ENCODE measurements at regions not wholly inside any gene's neighbourhood (a gene's known extent, or its start where the extent isn't known, plus 50 kb on each side); places are given as distances from the start of the nearest gene placed in this dataset.

DNA sequence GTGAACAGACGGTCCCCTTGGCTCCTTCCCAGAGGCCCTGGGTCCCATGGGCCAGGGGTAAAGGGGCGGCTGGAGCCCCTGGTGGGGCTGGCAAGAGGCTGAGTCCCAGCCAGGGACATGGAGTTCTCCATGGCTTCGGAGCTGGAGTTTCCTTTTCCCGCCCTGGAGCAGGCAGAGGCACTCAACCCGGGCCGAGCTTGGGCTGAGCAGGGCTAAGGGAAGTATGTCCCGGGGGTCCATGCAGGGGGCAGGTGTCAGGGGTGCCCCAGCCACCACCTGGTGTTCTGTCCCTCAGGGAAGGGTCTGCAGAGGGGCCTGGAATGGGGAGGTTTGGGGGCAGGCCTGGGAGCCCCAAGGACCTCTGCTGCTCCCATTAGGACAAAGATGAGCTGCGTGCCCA lies 54.0 kb upstream of the TPM4 start:
- H3K9me3 ChIP-seq (ENCODE audit: control insufficient read depth in 4 of 4, insufficient read depth in 3 of 4, low read length in 3 of 4), result no peaks in the 10 kb centered on the region
- ATAC-seq (ENCODE audit: insufficient read depth, low FRiP score) (no peak), DNase-seq (no peak)
- no peak overlapping the region for H3K4me3 ChIP-seq
- TF ChIP-seq, protein P1, sequence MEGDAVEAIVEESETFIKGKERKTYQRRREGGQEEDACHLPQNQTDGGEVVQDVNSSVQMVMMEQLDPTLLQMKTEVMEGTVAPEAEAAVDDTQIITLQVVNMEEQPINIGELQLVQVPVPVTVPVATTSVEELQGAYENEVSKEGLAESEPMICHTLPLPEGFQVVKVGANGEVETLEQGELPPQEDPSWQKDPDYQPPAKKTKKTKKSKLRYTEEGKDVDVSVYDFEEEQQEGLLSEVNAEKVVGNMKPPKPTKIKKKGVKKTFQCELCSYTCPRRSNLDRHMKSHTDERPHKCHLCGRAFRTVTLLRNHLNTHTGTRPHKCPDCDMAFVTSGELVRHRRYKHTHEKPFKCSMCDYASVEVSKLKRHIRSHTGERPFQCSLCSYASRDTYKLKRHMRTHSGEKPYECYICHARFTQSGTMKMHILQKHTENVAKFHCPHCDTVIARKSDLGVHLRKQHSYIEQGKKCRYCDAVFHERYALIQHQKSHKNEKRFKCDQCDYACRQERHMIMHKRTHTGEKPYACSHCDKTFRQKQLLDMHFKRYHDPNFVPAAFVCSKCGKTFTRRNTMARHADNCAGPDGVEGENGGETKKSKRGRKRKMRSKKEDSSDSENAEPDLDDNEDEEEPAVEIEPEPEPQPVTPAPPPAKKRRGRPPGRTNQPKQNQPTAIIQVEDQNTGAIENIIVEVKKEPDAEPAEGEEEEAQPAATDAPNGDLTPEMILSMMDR (IDR thresholded peaks at IDR 0.05; ENCODE audit: control extremely low read depth, extremely low read depth), result no peak
- no peak overlapping the region for H3K9ac ChIP-seq (ENCODE audit: insufficient read depth in 1 of 2, low read length in 2 of 2)
- WGBS, 2 donors, result 70 to 71% methylated on average over 8 of the region's 8 CpGs
- H3K4me1 ChIP-seq (ENCODE audit: control insufficient read depth in 5 of 5, insufficient read depth in 5 of 5, low read length in 5 of 5), result no peaks in the 10 kb centered on the region
- H3K27ac ChIP-seq (ENCODE audit: low read depth in 1 of 2, low read length in 1 of 2), result no peak overlapping the region
- no peaks in the 10 kb centered on the region for H3K36me3 ChIP-seq (ENCODE audit: control insufficient read depth in 4 of 4, insufficient read depth in 4 of 4, low read length in 4 of 4)
- H3K27me3 ChIP-seq (ENCODE audit: control insufficient read depth in 3 of 3, insufficient read depth in 3 of 3, low read length in 2 of 3), result no peaks in the 10 kb centered on the region

DNA sequence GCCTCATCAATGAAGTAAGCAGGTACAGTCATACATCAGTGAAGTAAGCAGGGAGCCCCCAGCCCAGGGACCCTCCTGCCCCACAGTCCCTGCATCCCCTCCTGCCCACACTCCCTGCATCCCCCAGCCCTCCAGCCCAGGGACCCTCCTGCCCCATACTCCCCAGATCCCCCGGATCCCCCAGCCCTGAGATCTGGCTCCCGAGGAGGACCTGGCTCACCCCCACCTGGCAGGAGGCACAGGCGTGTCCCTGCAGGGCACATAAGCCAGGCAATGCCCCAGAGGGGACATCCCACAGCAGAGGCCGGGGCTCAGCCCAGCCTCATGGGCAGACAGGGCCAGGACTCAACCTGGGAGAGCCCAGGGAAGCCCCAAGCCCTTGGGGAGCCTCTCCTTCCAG lies 53.6 kb upstream of the TPM4 start:
- Histone ChIP-seq H3K9me3 (ENCODE audit: control insufficient read depth in 4 of 4, insufficient read depth in 3 of 4, low read length in 3 of 4) (no peaks in the 10 kb centered on the region), H3K4me3 (no peak overlapping the region), H3K27ac (ENCODE audit: low read depth in 1 of 2, low read length in 1 of 2) (no peak overlapping the region), H3K36me3 (ENCODE audit: control insufficient read depth in 4 of 4, insufficient read depth in 4 of 4, low read length in 4 of 4) (no peaks in the 10 kb centered on the region), H3K4me1 (ENCODE audit: control insufficient read depth in 5 of 5, insufficient read depth in 5 of 5, low read length in 5 of 5) (no peaks in the 10 kb centered on the region), H3K27me3 (ENCODE audit: control insufficient read depth in 3 of 3, insufficient read depth in 3 of 3, low read length in 2 of 3) (no peaks in the 10 kb centered on the region), H3K9ac (ENCODE audit: insufficient read depth in 1 of 2, low read length in 2 of 2) (no peak overlapping the region)
- DNase-seq (peak in 1 of 3 donors; percentile 6), ATAC-seq (ENCODE audit: insufficient read depth, low FRiP score) (no peak)
- 73 to 82% methylated on average over 4 of the region's 4 CpGs for WGBS, 2 donors
- TF ChIP-seq, protein P1 (IDR thresholded peaks at IDR 0.05; ENCODE audit: control extremely low read depth, extremely low read depth), result no peak

DNA sequence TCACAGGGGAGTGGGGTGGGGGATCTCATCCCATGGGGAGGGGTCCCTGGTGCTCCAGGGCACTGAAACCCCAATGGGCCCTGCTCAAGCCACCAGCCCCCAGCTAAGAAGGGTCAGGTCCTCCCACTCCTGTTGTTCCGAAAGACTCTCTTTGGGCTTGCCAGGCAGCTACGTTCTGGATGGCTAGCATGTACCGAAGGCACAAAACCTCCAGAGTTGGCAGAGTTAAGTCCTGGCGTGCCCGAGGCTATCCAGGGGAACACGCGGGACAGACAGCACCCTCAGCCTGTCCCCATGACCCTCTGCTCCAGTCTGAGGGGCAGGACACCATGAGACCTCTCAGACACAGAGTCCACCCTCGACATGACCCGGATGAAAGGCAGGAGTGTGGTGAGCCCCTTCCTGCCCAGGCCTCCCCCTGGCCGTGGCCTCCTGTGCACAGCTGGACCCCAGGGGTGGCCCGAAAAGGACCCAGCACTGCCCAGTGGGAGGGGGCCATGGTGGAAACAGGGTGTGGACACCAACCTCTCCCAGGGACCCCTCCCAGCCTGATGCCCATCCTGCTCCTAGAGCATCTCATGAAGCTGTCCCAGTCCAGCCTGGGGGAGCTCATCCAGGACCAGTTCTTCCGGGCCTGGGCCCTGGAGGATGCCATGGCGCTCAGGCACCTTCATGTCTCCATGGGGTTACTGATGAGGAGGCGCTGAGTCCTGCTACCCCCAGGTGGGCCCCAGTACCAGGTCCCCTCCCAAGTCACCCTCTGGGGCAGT lies 53.0 kb upstream of the TPM4 start:
- Histone ChIP-seq H3K9ac (ENCODE audit: insufficient read depth in 1 of 2, low read length in 2 of 2) (no peak overlapping the region), H3K36me3 (ENCODE audit: control insufficient read depth in 4 of 4, insufficient read depth in 4 of 4, low read length in 4 of 4) (no peaks in the 10 kb centered on the region), H3K4me3 (no peak overlapping the region), H3K4me1 (ENCODE audit: control insufficient read depth in 5 of 5, insufficient read depth in 5 of 5, low read length in 5 of 5) (no peaks in the 10 kb centered on the region), H3K27ac (ENCODE audit: low read depth in 1 of 2, low read length in 1 of 2) (no peak overlapping the region), H3K9me3 (ENCODE audit: control insufficient read depth in 4 of 4, insufficient read depth in 3 of 4, low read length in 3 of 4) (no peaks in the 10 kb centered on the region), H3K27me3 (ENCODE audit: control insufficient read depth in 3 of 3, insufficient read depth in 3 of 3, low read length in 2 of 3) (no peaks in the 10 kb centered on the region)
- TF ChIP-seq, protein P1 (IDR thresholded peaks at IDR 0.05; ENCODE audit: control extremely low read depth, extremely low read depth), result no peak
- WGBS, 2 donors, result 76 to 80% methylated on average over 14 of the region's 14 CpGs
- ATAC-seq (ENCODE audit: insufficient read depth, low FRiP score), result no peak
- peak in 1 of 3 donors; percentile 6 for DNase-seq
